IMR-90 (cell line): ENCODE measurements at regions not wholly inside any gene's neighbourhood (a gene's known extent, or its start where the extent isn't known, plus 50 kb on each side); places are given as distances from the start of the nearest gene placed in this dataset.

Experiments
- ATAC-seq: fragments of 200-7000 bp; cut with Tn5 transposase; 2 replicates; pipeline ENCODE4 v1.9.1; 2020; ENCODE audit warnings: low read depth, mild to moderate bottlenecking, moderate library complexity
- BruUV-seq: library from RNA; stranded (reverse); fragments of 400-500 nt; replicated peaks from 2 replicates; lab custom pipeline; 2021; lab: Mats Ljungman, UMichigan
- CTCF ChIA-PET: fragments of 300-600 bp; formaldehyde crosslinking; extraction: SDS; loops from one replicate; lab custom pipeline; 2021; ENCODE audit warnings: antibody characterized with exemption; lab: Yijun Ruan, JAX
- POLR2A ChIA-PET: fragments of 300-600 bp; sonication (Branson Sonifier 250); formaldehyde crosslinking; loops from one replicate; lab custom pipeline; 2022; ENCODE audit warnings: antibody characterized with exemption; ENCODE audit not compliant: unreplicated experiment; lab: Charles Lee
- DNase-seq: peaks from one replicate; pipeline ENCODE4 v3.0.0; 2013
- H2AFZ ChIP-seq: replicated peaks from 2 replicates; pipeline ENCODE3; 2013; ENCODE audit warnings: low read length, mild to moderate bottlenecking; ENCODE audit not compliant: poor library complexity
- H2AK5ac ChIP-seq: 2 replicates; pipeline ENCODE4 v1.6.1; 2013; ENCODE audit warnings: low read depth, low read length, inconsistent platforms
- H2AK9ac ChIP-seq: replicated peaks from 2 replicates; pipeline ENCODE3; 2013; ENCODE audit warnings: mild to moderate bottlenecking, low read depth, low read length, moderate library complexity; ENCODE audit not compliant: poor library complexity
- H2BK120ac ChIP-seq: 2 replicates; pipeline ENCODE4 v1.6.1; 2013; ENCODE audit warnings: low read depth, low read length, inconsistent platforms
- H2BK15ac ChIP-seq: 3 replicates; pipeline ENCODE4 v1.6.1; 2013; ENCODE audit warnings: low read depth, low read length, inconsistent platforms
- H2BK20ac ChIP-seq: 2 replicates; pipeline ENCODE4 v1.6.1; 2013; ENCODE audit warnings: low read depth, mild to moderate bottlenecking, inconsistent platforms, low read length, moderate library complexity
- H2BK5ac ChIP-seq: 2 replicates; pipeline ENCODE4 v1.6.1; 2013; ENCODE audit warnings: mild to moderate bottlenecking, low read depth, low read length, inconsistent platforms; ENCODE audit not compliant: poor library complexity, severe bottlenecking
- H3K14ac ChIP-seq: replicated peaks from 2 replicates; pipeline ENCODE4 v1.6.1; 2013; ENCODE audit warnings: low read depth, low read length, inconsistent platforms
- H3K18ac ChIP-seq: 2 replicates; pipeline ENCODE4 v1.6.1; 2013; ENCODE audit warnings: low read depth, low read length, control low read depth
- H3K23ac ChIP-seq: 2 replicates; pipeline ENCODE4 v1.6.1; 2013; ENCODE audit warnings: low read depth, low read length, inconsistent platforms
- H3K27ac ChIP-seq: 2 replicates; pipeline ENCODE4 v1.5.1; 2013; ENCODE audit warnings: mild to moderate bottlenecking, control low read depth, low read length; ENCODE audit not compliant: insufficient read depth
- H3K27me3 ChIP-seq: 2 replicates; pipeline ENCODE4 v1.6.1; 2013; ENCODE audit warnings: low read length; ENCODE audit not compliant: control insufficient read depth, insufficient read depth
- H3K36me3 ChIP-seq: 2 replicates; pipeline ENCODE4 v1.6.1; 2013; ENCODE audit warnings: low read length, mixed read lengths; ENCODE audit not compliant: control insufficient read depth, insufficient read depth
- H3K4ac ChIP-seq: 2 replicates; pipeline ENCODE4 v1.6.1; 2013; ENCODE audit warnings: low read depth, low read length, inconsistent platforms
- H3K4me1 ChIP-seq: 2 replicates; pipeline ENCODE4 v1.6.1; 2013; ENCODE audit warnings: low read length, mixed read lengths; ENCODE audit not compliant: control insufficient read depth, insufficient read depth
- H3K4me2 ChIP-seq: 2 replicates; pipeline ENCODE4 v1.6.1; 2013; ENCODE audit warnings: low read depth, mild to moderate bottlenecking, control low read depth, low read length, moderate library complexity
- H3K4me3 ChIP-seq: 2 replicates; pipeline ENCODE4 v1.5.1; 2013; ENCODE audit warnings: low read depth, mild to moderate bottlenecking, control low read depth, low read length, moderate library complexity; ENCODE audit not compliant: insufficient read depth
- H3K56ac ChIP-seq: 2 replicates; pipeline ENCODE4 v1.6.1; 2013; ENCODE audit warnings: low read length, inconsistent platforms; ENCODE audit not compliant: insufficient read depth; ENCODE audit errors: extremely low read depth
- H3K79me1 ChIP-seq, 2 experiments: 2 replicates each; pipeline ENCODE4 v1.6.1; 2013; ENCODE audit warnings: low read length in 2 of 2, inconsistent platforms in 1 of 2, low read depth in 1 of 2
- H3K9ac ChIP-seq: 2 replicates; pipeline ENCODE4 v1.6.1; 2013; ENCODE audit warnings: low read depth, low read length, control low read depth
- H3K9me1 ChIP-seq: 2 replicates; pipeline ENCODE4 v1.6.1; 2013; ENCODE audit warnings: low read length, inconsistent platforms; ENCODE audit not compliant: insufficient read depth
- H3K9me3 ChIP-seq: 2 replicates; pipeline ENCODE4 v1.6.1; 2013; ENCODE audit warnings: low read length; ENCODE audit not compliant: control insufficient read depth, insufficient read depth
- H4K20me1 ChIP-seq: 2 replicates; pipeline ENCODE4 v1.6.1; 2013; ENCODE audit warnings: low read length, inconsistent platforms; ENCODE audit not compliant: insufficient read depth
- H4K5ac ChIP-seq: 2 replicates; pipeline ENCODE4 v1.6.1; 2013; ENCODE audit warnings: mild to moderate bottlenecking, low read depth, low read length, control low read depth
- H4K8ac ChIP-seq, 2 experiments: 2 replicates each; pipeline ENCODE4 v1.6.1; 2013; ENCODE audit warnings: low read depth in 2 of 2, low read length in 2 of 2, control low read depth in 1 of 2, inconsistent platforms in 1 of 2
- H4K91ac ChIP-seq: 2 replicates; pipeline ENCODE4 v1.6.1; 2013; ENCODE audit warnings: low read depth, low read length, inconsistent platforms; ENCODE audit not compliant: insufficient read depth
- BHLHE40 ChIP-seq: fragments of 150-350 bp; IDR thresholded peaks from 2 replicates; pipeline ENCODE4 v1.6.1; 2016; ENCODE audit warnings: mild to moderate bottlenecking, low read depth, low read length
- CEBPB ChIP-seq: IDR thresholded peaks from 2 replicates; pipeline ENCODE4 v1.6.1; 2012; ENCODE audit warnings: low read depth, low read length, improper control_type of control experiment
- ELK1 ChIP-seq: fragments of 150-350 bp; IDR thresholded peaks from 2 replicates; pipeline ENCODE4 v1.6.1; 2016; ENCODE audit warnings: low read depth, mild to moderate bottlenecking, low read length, moderate library complexity, borderline replicate concordance
- FOS ChIP-seq: fragments of 150-350 bp; IDR thresholded peaks from 2 replicates; pipeline ENCODE4 v1.6.1; 2016; ENCODE audit warnings: low read depth, low read length
- MAFK ChIP-seq: IDR thresholded peaks from 2 replicates; pipeline ENCODE4 v1.6.1; 2012; ENCODE audit warnings: low read depth, low read length, improper control_type of control experiment
- MAZ ChIP-seq: IDR thresholded peaks from 2 replicates; pipeline ENCODE4 v1.6.1; 2012; ENCODE audit warnings: low read depth, mild to moderate bottlenecking, low read length, improper control_type of control experiment, moderate library complexity, borderline replicate concordance
- MXI1 ChIP-seq: IDR thresholded peaks from 2 replicates; pipeline ENCODE4 v1.6.1; 2012; ENCODE audit warnings: low read depth, mild to moderate bottlenecking, low read length, moderate library complexity, borderline replicate concordance
- NFE2L2 ChIP-seq: fragments of 150-350 bp; IDR thresholded peaks from 2 replicates; pipeline ENCODE4 v1.6.1; 2016; ENCODE audit warnings: low read depth, mild to moderate bottlenecking, low read length
- POLR2A ChIP-seq: IDR thresholded peaks from 2 replicates; pipeline ENCODE4 v1.6.1; 2012; ENCODE audit warnings: mild to moderate bottlenecking, low read depth, low read length
- RAD21 ChIP-seq: IDR thresholded peaks from 2 replicates; pipeline ENCODE4 v1.6.1; 2012; ENCODE audit warnings: low read length, improper control_type of control experiment
- RCOR1 ChIP-seq: IDR thresholded peaks from 2 replicates; pipeline ENCODE4 v1.6.1; 2012; ENCODE audit warnings: mild to moderate bottlenecking, low read length, improper control_type of control experiment; ENCODE audit not compliant: insufficient replicate concordance
- RFX5 ChIP-seq: IDR thresholded peaks from 2 replicates; pipeline ENCODE4 v1.8.0; 2012; ENCODE audit warnings: low read depth, mild to moderate bottlenecking, low read length, moderate library complexity
- USF2 ChIP-seq: fragments of 150-350 bp; IDR thresholded peaks from 2 replicates; pipeline ENCODE4 v1.6.1; 2017; ENCODE audit warnings: mild to moderate bottlenecking, antibody characterized with exemption, low read length, low read depth
- WGBS, 2 experiments: methylation state at CpG; one replicate each; pipeline versions ENCODE4 v1.1.5 to v1.1.7; 2013; ENCODE audit warnings: missing lambda C conversion rate in 2 of 2; ENCODE audit not compliant: insufficient read length in 1 of 2; ENCODE audit errors: extremely low coverage in 2 of 2; 5-methylcytosine and 5-hydroxymethylcytosine counted together
- dilution Hi-C: fragments of 300-500 bp; cut with HindIII; formaldehyde crosslinking; loops from one replicate; pipeline ENCODE4 v1.14.3; 2018; ENCODE audit warnings: low sequenced_read_pairs; ENCODE audit not compliant: unreplicated experiment
- in situ Hi-C: fragments of 300-500 bp; cut with MboI; formaldehyde crosslinking; loops from 3 replicates; pipeline ENCODE4 v1.14.3; 2019; ENCODE audit warnings: low sequenced_read_pairs, inconsistent platforms, mixed read lengths
- intact Hi-C: fragments of 100-400 bp; cut with micrococcal nuclease; formaldehyde crosslinking; loops from 2 replicates; pipeline ENCODE4 v1.10.0; 2022

- Histone ChIP-seq H4K5ac (no peak overlapping the region), H3K4ac (no peak overlapping the region), H3K9ac (no peak overlapping the region), H2AK5ac (no peak overlapping the region), H4K91ac (no peak overlapping the region), H3K23ac (no peak overlapping the region), H4K8ac (no peak overlapping the region), H2BK120ac (no peak overlapping the region), H3K79me1 (no peaks in the 10 kb centered on the region), H3K14ac (no peak overlapping the region), H3K4me1 (no peaks in the 10 kb centered on the region), H3K9me3 (no peaks in the 10 kb centered on the region), H2AFZ (no peak overlapping the region), H3K36me3 (no peaks in the 10 kb centered on the region), H3K27ac (no peak overlapping the region), H2BK20ac (no peak overlapping the region), H3K27me3 (no peaks in the 10 kb centered on the region), H2AK9ac (no peak overlapping the region), H2BK5ac (no peak overlapping the region), H3K4me3 (no peak overlapping the region), H4K20me1 (no peaks in the 10 kb centered on the region), H3K18ac (no peak overlapping the region), H3K56ac (no peak overlapping the region), H3K9me1 (no peaks in the 10 kb centered on the region; the same call in 1 of the 2 replicates), H3K4me2 (no peak overlapping the region), H2BK15ac (no peak overlapping the region)
- DNase-seq = no peak
- WGBS, 2 experiments = no CpG with 5 or more reads among the region's 8 CpGs
- no TSS peak for BruUV-seq
- POLR2A ChIA-PET = no interaction called here
- TF ChIP-seq RCOR1 (no peak), CEBPB (no peak), USF2 (no peak), BHLHE40 (no peak), MAZ (no peak), RFX5 (no peak), RAD21 (no peak), MXI1 (no peak), NFE2L2 (no peak), ELK1 (no peak), FOS (no peak), MAFK (no peak), POLR2A (no peak)
- dilution Hi-C loops (no loop called here), in situ Hi-C loops (no loop called here), intact Hi-C loops (no loop called here)
- no peak for ATAC-seq
- CTCF ChIA-PET = no interaction called here
Observed at GRCh38 chr3:10716964-10717363, 99.1 kb upstream of the SLC6A11 start.
